ENCODE measurements at regions not wholly inside any gene's neighbourhood (a gene's known extent, or its start where the extent isn't known, plus 50 kb on each side); places are given as distances from the start of the nearest gene placed in this dataset.

- intact Hi-C loops (cut with micrococcal nuclease; ENCODE audit: unreplicated experiment): no loop called here
- TF ChIP-seq EZH2 (IDR thresholded peaks at IDR 0.05; ENCODE audit: low read depth) (no peak), CTCF (conservative IDR thresholded peaks at IDR 0.05) (no peak)
- no peaks in the 10 kb centered on the region for H4K20me1 ChIP-seq (ENCODE audit: insufficient read depth)
- CTCF ChIA-PET: no interaction called here
- no peak overlapping the region for H3K4me3 ChIP-seq
- no TSS peak for BruUV-seq (replicated peaks)
- H2AFZ ChIP-seq: no peak overlapping the region
- POLR2A ChIA-PET (ENCODE audit: unreplicated experiment): no interaction called here
- no peak overlapping the region for H3K27ac ChIP-seq
- no peak for DNase-seq
- H3K36me3 ChIP-seq (ENCODE audit: low read depth): no peaks in the 10 kb centered on the region
- no peaks in the 10 kb centered on the region for H3F3A ChIP-seq (ENCODE audit: insufficient read depth, low read depth)
- no peaks in the 10 kb centered on the region for H3K27me3 ChIP-seq (ENCODE audit: insufficient read depth, low read depth)
- H3K4me2 ChIP-seq: no peak overlapping the region
- no peaks in the 10 kb centered on the region for H3K9me2 ChIP-seq (ENCODE audit: insufficient read depth)
- H3K9me3 ChIP-seq (ENCODE audit: insufficient read depth, low read depth): peaks cover 6% of the 10 kb centered on the region; the same call in 1 of the 2 replicates
- no peaks in the 10 kb centered on the region for H3K4me1 ChIP-seq (replicated peaks; ENCODE audit: insufficient read depth)
- H3K79me2 ChIP-seq (ENCODE audit: low read depth): no peaks in the 10 kb centered on the region
Measured at GRCh38 chr1:219397511-219397910, 215.4 kb downstream of the ZC3H11B start.

GRCh38 chr1:219391297-219391696 lies 217.6 kb downstream of the LYPLAL1 start:
- H3K9me2 ChIP-seq (ENCODE audit: insufficient read depth): no peaks in the 10 kb centered on the region
- no peak overlapping the region for H3K27ac ChIP-seq
- H4K20me1 ChIP-seq (ENCODE audit: insufficient read depth): no peaks in the 10 kb centered on the region
- no peak for DNase-seq
- no peaks in the 10 kb centered on the region for H3K79me2 ChIP-seq (ENCODE audit: low read depth)
- H3F3A ChIP-seq (ENCODE audit: insufficient read depth, low read depth): no peaks in the 10 kb centered on the region
- no TSS peak for BruUV-seq (replicated peaks)
- CTCF ChIA-PET: no interaction called here
- no peak overlapping the region for H3K4me2 ChIP-seq
- no peaks in the 10 kb centered on the region for H3K4me1 ChIP-seq (replicated peaks; ENCODE audit: insufficient read depth)
- no peak overlapping the region for H2AFZ ChIP-seq
- H3K9me3 ChIP-seq (ENCODE audit: insufficient read depth, low read depth): no peaks in the 10 kb centered on the region; the same call in 1 of the 2 replicates
- no peak for TF ChIP-seq EZH2 (IDR thresholded peaks at IDR 0.05; ENCODE audit: low read depth)
- no peak for TF ChIP-seq CTCF (conservative IDR thresholded peaks at IDR 0.05)
- intact Hi-C loops (cut with micrococcal nuclease; ENCODE audit: unreplicated experiment): no loop called here
- no peaks in the 10 kb centered on the region for H3K27me3 ChIP-seq (ENCODE audit: insufficient read depth, low read depth)
- no peaks in the 10 kb centered on the region for H3K36me3 ChIP-seq (ENCODE audit: low read depth)
- POLR2A ChIA-PET (ENCODE audit: unreplicated experiment): no interaction called here
- H3K4me3 ChIP-seq: no peak overlapping the region

- CTCF ChIA-PET: no interaction called here
- POLR2A ChIA-PET (ENCODE audit: unreplicated experiment): no interaction called here
- Histone ChIP-seq H3K4me1 (replicated peaks; ENCODE audit: insufficient read depth) (no peaks in the 10 kb centered on the region), H4K20me1 (ENCODE audit: insufficient read depth) (no peaks in the 10 kb centered on the region), H3K27ac (no peak overlapping the region), H3F3A (ENCODE audit: insufficient read depth, low read depth) (no peaks in the 10 kb centered on the region), H3K4me3 (no peak overlapping the region), H2AFZ (no peak overlapping the region), H3K27me3 (ENCODE audit: insufficient read depth, low read depth) (no peaks in the 10 kb centered on the region), H3K4me2 (no peak overlapping the region), H3K79me2 (ENCODE audit: low read depth) (no peaks in the 10 kb centered on the region), H3K36me3 (ENCODE audit: low read depth) (no peaks in the 10 kb centered on the region), H3K9me2 (ENCODE audit: insufficient read depth) (no peaks in the 10 kb centered on the region), H3K9me3 (ENCODE audit: insufficient read depth, low read depth) (no peaks in the 10 kb centered on the region; the same call in 1 of the 2 replicates)
- intact Hi-C loops (cut with micrococcal nuclease; ENCODE audit: unreplicated experiment): loop anchor here (5.0 to 10.0 kb wide), 5 partner anchors 65 to 1055 kb away; no protein-coding TSS in a partner anchor
- TF ChIP-seq EZH2 (IDR thresholded peaks at IDR 0.05; ENCODE audit: low read depth) (no peak), CTCF (conservative IDR thresholded peaks at IDR 0.05) (no peak)
- no TSS peak for BruUV-seq (replicated peaks)
- no peak for DNase-seq
Measured at GRCh38 chr1:219387211-219387610, 213.5 kb downstream of the LYPLAL1 start.
